HFFc6 (cell line): ENCODE measurements at regions not wholly inside any gene's neighbourhood (a gene's known extent, or its start where the extent isn't known, plus 50 kb on each side); places are given as distances from the start of the nearest gene placed in this dataset.
"Not testable (repeated sequence)": the region's sequence is repeated elsewhere in the genome, so short reads cannot be mapped to it uniquely, and the experiment has no call there.

Experiments used
- DNase-seq: peaks from one replicate; pipeline ENCODE4 v3.0.0-alpha.2; 2018
- H3K27ac Mint-ChIP-seq: 2 replicates; pipeline ENCODE4 v1.8.0; 2020; ENCODE audit warnings: mild to moderate bottlenecking, mixed read lengths
- H3K27me3 Mint-ChIP-seq: 2 replicates; pipeline ENCODE4 v1.8.0; 2021; ENCODE audit warnings: mild to moderate bottlenecking, moderate library complexity, mixed read lengths; ENCODE audit not compliant: insufficient read depth
- H3K36me3 Mint-ChIP-seq: 2 replicates; pipeline ENCODE4 v1.8.0; 2021; ENCODE audit warnings: low read depth, mixed read lengths
- H3K4me1 Mint-ChIP-seq: 2 replicates; pipeline ENCODE4 v1.8.0; 2020; ENCODE audit warnings: low read depth, mixed read lengths
- H3K4me3 Mint-ChIP-seq: 2 replicates; pipeline ENCODE4 v1.8.0; 2020; ENCODE audit warnings: mild to moderate bottlenecking, moderate library complexity, mixed read lengths
- H3K9me3 Mint-ChIP-seq: 2 replicates; pipeline ENCODE4 v1.8.0; 2020; ENCODE audit warnings: mild to moderate bottlenecking, mixed read lengths
- TF ChIP-seq, protein P1 (sequence below): fragments of 200-600 bp; sonication (generic); IDR thresholded peaks from 2 replicates; pipeline ENCODE4 v1.5.0; 2021; ENCODE audit warnings: antibody characterized with exemption, mild to moderate bottlenecking

DNA sequence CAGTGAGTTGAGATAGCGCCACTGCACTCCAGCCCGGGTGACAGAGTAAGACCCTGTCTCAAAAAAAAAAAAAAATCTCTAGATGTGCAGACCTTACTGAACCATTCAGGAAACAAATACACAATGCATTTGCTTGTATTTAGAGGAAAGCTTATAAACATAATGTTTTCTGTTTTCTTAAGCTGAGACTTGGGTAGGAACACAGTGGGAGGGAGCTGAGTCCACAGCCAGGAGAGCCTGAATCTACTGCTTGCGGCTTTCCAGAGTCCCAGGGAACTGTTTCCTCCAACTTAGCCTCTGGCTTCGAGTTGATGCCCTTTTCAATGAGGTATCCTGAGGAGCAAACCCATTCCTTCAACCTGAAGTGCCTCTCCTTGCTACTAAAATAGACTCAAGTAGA, 83.0 kb upstream of the PITRM1 start:
- DNase-seq, result no peak
- no peak overlapping the region for H3K4me3 Mint-ChIP-seq
- H3K36me3 Mint-ChIP-seq, result no peaks in the 10 kb centered on the region
- peaks cover 34% of the 10 kb centered on the region for H3K27me3 Mint-ChIP-seq
- TF ChIP-seq, protein P1, sequence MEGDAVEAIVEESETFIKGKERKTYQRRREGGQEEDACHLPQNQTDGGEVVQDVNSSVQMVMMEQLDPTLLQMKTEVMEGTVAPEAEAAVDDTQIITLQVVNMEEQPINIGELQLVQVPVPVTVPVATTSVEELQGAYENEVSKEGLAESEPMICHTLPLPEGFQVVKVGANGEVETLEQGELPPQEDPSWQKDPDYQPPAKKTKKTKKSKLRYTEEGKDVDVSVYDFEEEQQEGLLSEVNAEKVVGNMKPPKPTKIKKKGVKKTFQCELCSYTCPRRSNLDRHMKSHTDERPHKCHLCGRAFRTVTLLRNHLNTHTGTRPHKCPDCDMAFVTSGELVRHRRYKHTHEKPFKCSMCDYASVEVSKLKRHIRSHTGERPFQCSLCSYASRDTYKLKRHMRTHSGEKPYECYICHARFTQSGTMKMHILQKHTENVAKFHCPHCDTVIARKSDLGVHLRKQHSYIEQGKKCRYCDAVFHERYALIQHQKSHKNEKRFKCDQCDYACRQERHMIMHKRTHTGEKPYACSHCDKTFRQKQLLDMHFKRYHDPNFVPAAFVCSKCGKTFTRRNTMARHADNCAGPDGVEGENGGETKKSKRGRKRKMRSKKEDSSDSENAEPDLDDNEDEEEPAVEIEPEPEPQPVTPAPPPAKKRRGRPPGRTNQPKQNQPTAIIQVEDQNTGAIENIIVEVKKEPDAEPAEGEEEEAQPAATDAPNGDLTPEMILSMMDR, result no peak
- no peak overlapping the region for H3K27ac Mint-ChIP-seq
- no peaks in the 10 kb centered on the region for H3K4me1 Mint-ChIP-seq
- no peaks in the 10 kb centered on the region for H3K9me3 Mint-ChIP-seq

DNA sequence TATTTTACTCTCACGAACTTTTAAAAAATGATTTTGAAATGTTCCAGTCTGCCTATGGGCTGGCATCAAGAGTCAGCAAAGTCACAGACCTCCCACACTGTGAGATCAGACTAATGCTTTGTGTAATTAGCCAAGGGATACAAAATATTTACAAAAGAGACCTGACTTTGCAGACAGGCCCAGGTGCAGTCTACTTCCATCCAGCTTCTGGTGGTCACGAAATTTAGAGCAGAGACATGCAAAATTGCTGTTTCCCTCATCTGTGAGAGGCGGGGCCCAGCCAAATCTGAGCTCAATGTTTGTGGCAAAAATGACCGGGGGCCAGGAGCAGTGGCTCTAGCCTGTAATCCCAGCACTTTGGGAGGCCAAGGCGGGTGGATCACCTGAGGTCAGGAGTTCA, 82.5 kb upstream of the PITRM1 start:
- no peaks in the 10 kb centered on the region for H3K4me1 Mint-ChIP-seq
- no peak for DNase-seq
- H3K27ac Mint-ChIP-seq, result no peak overlapping the region
- no peak overlapping the region for H3K4me3 Mint-ChIP-seq
- TF ChIP-seq, protein P1, result no peak
- no peaks in the 10 kb centered on the region for H3K36me3 Mint-ChIP-seq
- no peaks in the 10 kb centered on the region for H3K9me3 Mint-ChIP-seq
- H3K27me3 Mint-ChIP-seq, result peaks cover 33% of the 10 kb centered on the region

- Mint-ChIP-seq H3K27me3 (peaks cover 31% of the 10 kb centered on the region), H3K4me1 (peaks cover 11% of the 10 kb centered on the region)
- not testable (repeated sequence) for H3K36me3 Mint-ChIP-seq, H3K27ac Mint-ChIP-seq, H3K9me3 Mint-ChIP-seq, H3K4me3 Mint-ChIP-seq, DNase-seq
Observed at GRCh38 chr10:3253974-3254373, 81.4 kb upstream of the PITRM1 start.

DNA sequence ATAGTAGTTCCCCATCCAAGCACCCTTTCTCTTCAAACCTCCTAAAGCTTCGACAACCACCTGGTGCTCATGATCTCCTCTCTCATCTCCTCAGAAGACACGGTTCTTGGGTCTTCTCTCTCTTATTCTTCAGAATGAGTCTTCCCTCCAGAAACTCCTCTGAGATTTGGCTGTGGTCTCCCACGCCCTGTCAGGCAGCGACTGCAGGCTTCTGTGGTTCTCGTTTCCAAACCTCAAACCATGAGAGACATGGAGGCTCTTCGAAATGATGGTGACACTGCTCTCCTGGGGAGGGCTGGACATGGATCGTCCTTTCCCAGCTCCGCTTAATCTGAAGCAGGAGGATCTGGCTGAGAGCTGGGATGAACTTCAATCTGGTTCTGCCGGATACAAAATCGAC, 78.6 kb upstream of the PITRM1 start:
- Mint-ChIP-seq H3K9me3 (no peaks in the 10 kb centered on the region), H3K27ac (no peak overlapping the region), H3K4me3 (no peak overlapping the region), H3K36me3 (no peaks in the 10 kb centered on the region), H3K27me3 (peaks cover 26% of the 10 kb centered on the region), H3K4me1 (peaks cover 22% of the 10 kb centered on the region)
- DNase-seq, result no peak
- TF ChIP-seq, protein P1, result no peak

GRCh38 chr10:3249307-3249889, 76.8 kb upstream of the PITRM1 start:
- Mint-ChIP-seq H3K9me3 (no peaks in the 10 kb centered on the region), H3K4me3 (peak overlapping the region; percentile 83), H3K27ac (peak overlapping the region; percentile 95), H3K27me3 (peaks cover 19% of the 10 kb centered on the region), H3K4me1 (peaks cover 22% of the 10 kb centered on the region), H3K36me3 (no peaks in the 10 kb centered on the region)
- TF ChIP-seq, protein P1, result no peak
- DNase-seq, result no peak

- Mint-ChIP-seq H3K36me3 (no peaks in the 10 kb centered on the region), H3K27ac (peak overlapping the region; percentile 95), H3K9me3 (no peaks in the 10 kb centered on the region), H3K4me1 (peaks cover 22% of the 10 kb centered on the region), H3K4me3 (peak overlapping the region; percentile 83), H3K27me3 (peaks cover 19% of the 10 kb centered on the region)
- TF ChIP-seq, protein P1, result no peak
- DNase-seq, result peak; percentile 90
Observed at GRCh38 chr10:3248526-3249306, 76.1 kb upstream of the PITRM1 start.
